Liver (tissue), 8 donors: ENCODE measurements at regions not wholly inside any gene's neighbourhood (a gene's known extent, or its start where the extent isn't known, plus 50 kb on each side); places are given as distances from the start of the nearest gene placed in this dataset.

Experiments
- DNase-seq: peaks from one replicate; pipeline ENCODE4 v3.0.0-alpha.2; 2017; ENCODE audit warnings: low spot score
- H3K27ac ChIP-seq, 2 donors: one replicate each; pipeline ENCODE4 v1.7.0; 2013; ENCODE audit warnings: inconsistent platforms in 2 of 2, low read length in 2 of 2, control low read depth in 1 of 2, low read depth in 1 of 2, mild to moderate bottlenecking in 1 of 2
- H3K27me3 ChIP-seq, 4 donors: one replicate each; pipeline versions ENCODE4 v1.6.1 to v1.7.0; 2013; ENCODE audit warnings: low read length in 3 of 4, inconsistent platforms in 1 of 4, mild to moderate bottlenecking in 1 of 4, moderate library complexity in 1 of 4; ENCODE audit not compliant: control insufficient read depth in 4 of 4, insufficient read depth in 4 of 4
- H3K36me3 ChIP-seq, 4 donors: one replicate each; pipeline versions ENCODE4 v1.6.1 to v1.7.0; 2013; ENCODE audit warnings: low read length in 3 of 4, mild to moderate bottlenecking in 3 of 4, low read depth in 1 of 4, moderate library complexity in 1 of 4; ENCODE audit not compliant: control insufficient read depth in 4 of 4, insufficient read depth in 3 of 4
- H3K4me1 ChIP-seq, 4 donors: one replicate each; pipeline versions ENCODE4 v1.6.1 to v1.7.0; 2013; ENCODE audit warnings: low read length in 3 of 4, mild to moderate bottlenecking in 3 of 4, moderate library complexity in 1 of 4; ENCODE audit not compliant: control insufficient read depth in 4 of 4, insufficient read depth in 4 of 4
- H3K4me3 ChIP-seq, 3 donors: one replicate each; pipeline versions ENCODE4 v1.6.1 to v1.7.0; 2013; ENCODE audit warnings: low read length in 3 of 3, control low read depth in 1 of 3, low read depth in 1 of 3, mild to moderate bottlenecking in 1 of 3
- H3K9ac ChIP-seq, 2 donors: one replicate each; pipeline ENCODE4 v1.7.0; 2013; ENCODE audit warnings: low read length in 2 of 2, mild to moderate bottlenecking in 2 of 2, moderate library complexity in 2 of 2, control low read depth in 1 of 2, low read depth in 1 of 2
- H3K9me3 ChIP-seq, 4 donors: one replicate each; pipeline versions ENCODE4 v1.6.1 to v1.7.0; 2013; ENCODE audit warnings: low read length in 3 of 4; ENCODE audit not compliant: control insufficient read depth in 4 of 4
- CTCF ChIP-seq: fragments of 150-350 bp; IDR thresholded peaks from 2 replicates; pipeline ENCODE4 v1.5.1; 2017; ENCODE audit warnings: improper control_type of control experiment, low read depth, low read length; ENCODE audit not compliant: missing input control
- EGR1 ChIP-seq, 2 donors: IDR thresholded peaks; 2 replicates each; pipeline ENCODE4 v1.6.1; 2016 to 2018; ENCODE audit warnings: antibody characterized with exemption in 2 of 2, low read depth in 2 of 2
- FOXA2 ChIP-seq: IDR thresholded peaks from 2 replicates; pipeline ENCODE4 v1.6.1; 2016; ENCODE audit warnings: antibody characterized with exemption
- HNF4A ChIP-seq, 2 donors: conservative IDR thresholded peaks; 2 replicates each; pipeline ENCODE4 v1.6.1; 2016; ENCODE audit warnings: antibody characterized with exemption in 2 of 2, mild to moderate bottlenecking in 2 of 2
- JUND ChIP-seq, 2 donors: IDR thresholded peaks; 2 replicates each; pipeline ENCODE4 v1.6.1; 2016; ENCODE audit warnings: antibody characterized with exemption in 2 of 2
- NR2F2 ChIP-seq: IDR thresholded peaks from 2 replicates; pipeline ENCODE4 v1.6.1; 2016; ENCODE audit warnings: antibody characterized with exemption
- SP1 ChIP-seq: IDR thresholded peaks from 2 replicates; pipeline ENCODE4 v1.6.1; 2018; ENCODE audit warnings: antibody characterized with exemption, mild to moderate bottlenecking
- TAF1 ChIP-seq: conservative IDR thresholded peaks from 2 replicates; pipeline ENCODE4 v1.6.1; 2016; ENCODE audit warnings: antibody characterized with exemption, mild to moderate bottlenecking
- YY1 ChIP-seq: IDR thresholded peaks from 2 replicates; pipeline ENCODE4 v1.6.1; 2016; ENCODE audit warnings: antibody characterized with exemption, mild to moderate bottlenecking
- WGBS: extraction: QIAGEN DNeasy Blood & Tissue Kit; methylation state at CpG from one replicate; pipeline ENCODE4 v1.1.7; 2013; 5-methylcytosine and 5-hydroxymethylcytosine counted together
- TF ChIP-seq, protein P1 (sequence below): IDR thresholded peaks from 2 replicates; pipeline ENCODE4 v1.6.1; 2016; ENCODE audit warnings: antibody characterized with exemption, mild to moderate bottlenecking
- donor health status: healthy.
- donor health status: healthy.
- donor health status: healthy.
- donor health status: healthy.
- donor health status: healthy.

- no peak for DNase-seq
- WGBS = 44% methylated on average over 1 of the region's 1 CpG
- Histone ChIP-seq H3K4me1 (no peaks in the 10 kb centered on the region), H3K27ac (no peak overlapping the region), H3K36me3 (no peaks in the 10 kb centered on the region), H3K27me3 (no peaks in the 10 kb centered on the region), H3K9me3 (no peaks in the 10 kb centered on the region), H3K9ac (no peak overlapping the region), H3K4me3 (no peak overlapping the region)
- TF ChIP-seq SP1 (no peak), YY1 (no peak), EGR1 (IDR thresholded peaks at IDR 0.05; ENCODE audit: low read depth in 2 of 2) (no peak), HNF4A (conservative IDR thresholded peaks at IDR 0.05) (no peak), CTCF (no peak), NR2F2 (no peak)
- TF ChIP-seq, protein P1, sequence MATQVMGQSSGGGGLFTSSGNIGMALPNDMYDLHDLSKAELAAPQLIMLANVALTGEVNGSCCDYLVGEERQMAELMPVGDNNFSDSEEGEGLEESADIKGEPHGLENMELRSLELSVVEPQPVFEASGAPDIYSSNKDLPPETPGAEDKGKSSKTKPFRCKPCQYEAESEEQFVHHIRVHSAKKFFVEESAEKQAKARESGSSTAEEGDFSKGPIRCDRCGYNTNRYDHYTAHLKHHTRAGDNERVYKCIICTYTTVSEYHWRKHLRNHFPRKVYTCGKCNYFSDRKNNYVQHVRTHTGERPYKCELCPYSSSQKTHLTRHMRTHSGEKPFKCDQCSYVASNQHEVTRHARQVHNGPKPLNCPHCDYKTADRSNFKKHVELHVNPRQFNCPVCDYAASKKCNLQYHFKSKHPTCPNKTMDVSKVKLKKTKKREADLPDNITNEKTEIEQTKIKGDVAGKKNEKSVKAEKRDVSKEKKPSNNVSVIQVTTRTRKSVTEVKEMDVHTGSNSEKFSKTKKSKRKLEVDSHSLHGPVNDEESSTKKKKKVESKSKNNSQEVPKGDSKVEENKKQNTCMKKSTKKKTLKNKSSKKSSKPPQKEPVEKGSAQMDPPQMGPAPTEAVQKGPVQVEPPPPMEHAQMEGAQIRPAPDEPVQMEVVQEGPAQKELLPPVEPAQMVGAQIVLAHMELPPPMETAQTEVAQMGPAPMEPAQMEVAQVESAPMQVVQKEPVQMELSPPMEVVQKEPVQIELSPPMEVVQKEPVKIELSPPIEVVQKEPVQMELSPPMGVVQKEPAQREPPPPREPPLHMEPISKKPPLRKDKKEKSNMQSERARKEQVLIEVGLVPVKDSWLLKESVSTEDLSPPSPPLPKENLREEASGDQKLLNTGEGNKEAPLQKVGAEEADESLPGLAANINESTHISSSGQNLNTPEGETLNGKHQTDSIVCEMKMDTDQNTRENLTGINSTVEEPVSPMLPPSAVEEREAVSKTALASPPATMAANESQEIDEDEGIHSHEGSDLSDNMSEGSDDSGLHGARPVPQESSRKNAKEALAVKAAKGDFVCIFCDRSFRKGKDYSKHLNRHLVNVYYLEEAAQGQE = no peak
Observed at GRCh38 chr9:11002705-11003104, 389.9 kb upstream of the PTPRD start.

DNA sequence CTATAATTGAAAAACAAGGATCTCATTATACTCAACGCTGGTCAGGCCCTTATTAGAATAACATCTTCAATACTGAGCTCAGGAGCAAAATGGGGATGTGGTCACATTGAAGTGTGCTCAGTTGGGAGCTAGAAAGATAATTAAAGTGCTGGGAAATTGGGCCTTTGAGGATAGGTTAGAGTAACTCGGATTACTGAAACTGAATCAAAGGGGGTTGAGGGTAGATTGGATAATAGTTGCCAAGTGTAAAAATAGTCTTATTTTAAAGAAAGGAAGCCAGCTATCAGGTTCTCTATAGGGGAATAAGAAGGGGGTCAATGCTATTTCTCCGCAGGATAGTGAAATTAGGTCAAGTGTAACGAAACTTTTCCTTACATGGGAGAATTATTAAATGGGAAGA, 391.0 kb upstream of the PTPRD start:
- no peaks in the 10 kb centered on the region for H3K36me3 ChIP-seq
- 82% methylated on average over 4 of the region's 4 CpGs for WGBS
- no peak overlapping the region for H3K9ac ChIP-seq
- H3K9me3 ChIP-seq = no peaks in the 10 kb centered on the region
- DNase-seq = no peak
- H3K27ac ChIP-seq = no peak overlapping the region
- H3K27me3 ChIP-seq = no peaks in the 10 kb centered on the region
- no peak overlapping the region for H3K4me3 ChIP-seq
- H3K4me1 ChIP-seq = no peaks in the 10 kb centered on the region
- TF ChIP-seq, protein P1 = no peak
- TF ChIP-seq SP1 (no peak), CTCF (no peak), JUND (IDR thresholded peaks at IDR 0.05) (no peak), FOXA2 (no peak), TAF1 (no peak), YY1 (no peak)
